K562 (cell line): ENCODE measurements at regions not wholly inside any gene's neighbourhood (a gene's known extent, or its start where the extent isn't known, plus 50 kb on each side); places are given as distances from the start of the nearest gene placed in this dataset.

Experiments
- AFF1 ChIP-seq, 2 experiments: fragments of 450-650 bp; IDR thresholded peaks; 2 replicates each; pipeline ENCODE4 v1.6.1; 2018; ENCODE audit warnings: mild to moderate bottlenecking in 2 of 2, low read depth in 1 of 2; ENCODE audit not compliant: partially characterized antibody in 2 of 2
- MXI1 ChIP-seq: IDR thresholded peaks from 2 replicates; pipeline ENCODE4 v1.6.1; 2011; ENCODE audit warnings: low read depth, mild to moderate bottlenecking, improper control_type of control experiment, low read length
- SRSF1 ChIP-seq: fragments of 200-400 bp; formaldehyde crosslinking; IDR thresholded peaks from 2 replicates; pipeline ENCODE4 v1.6.1; 2017; ENCODE audit warnings: mild to moderate bottlenecking, low read depth, low read length, moderate library complexity
- TAF1 ChIP-seq: IDR thresholded peaks from 2 replicates; pipeline ENCODE4 v1.6.1; 2011; ENCODE audit warnings: mild to moderate bottlenecking, low read length, moderate library complexity; ENCODE audit not compliant: insufficient read depth, control insufficient read depth, severe bottlenecking; ENCODE audit errors: extremely low read depth
- TF ChIP-seq, protein P1 (sequence below): fragments of 250-450 bp; sonication (Bioruptor Pico); IDR thresholded peaks from 2 replicates; pipeline ENCODE4 v1.9.0; 2021; ENCODE audit warnings: mild to moderate bottlenecking

GRCh38 chr14:47790477-47790876 is 115.1 kb upstream of the MDGA2 start:
- TF ChIP-seq, protein P1, sequence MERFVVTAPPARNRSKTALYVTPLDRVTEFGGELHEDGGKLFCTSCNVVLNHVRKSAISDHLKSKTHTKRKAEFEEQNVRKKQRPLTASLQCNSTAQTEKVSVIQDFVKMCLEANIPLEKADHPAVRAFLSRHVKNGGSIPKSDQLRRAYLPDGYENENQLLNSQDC (CRISPR knock-in tag): no peak
- TF ChIP-seq MXI1: no peak
- TF ChIP-seq SRSF1: no peak
- TF ChIP-seq AFF1 (IDR thresholded peaks at IDR 0.05; ENCODE audit: low read depth in 1 of 2, partially characterized antibody in 2 of 2): no peak
- no peak for TF ChIP-seq TAF1
